ENCODE measurements at regions not wholly inside any gene's neighbourhood (a gene's known extent, or its start where the extent isn't known, plus 50 kb on each side); places are given as distances from the start of the nearest gene placed in this dataset.

DNA sequence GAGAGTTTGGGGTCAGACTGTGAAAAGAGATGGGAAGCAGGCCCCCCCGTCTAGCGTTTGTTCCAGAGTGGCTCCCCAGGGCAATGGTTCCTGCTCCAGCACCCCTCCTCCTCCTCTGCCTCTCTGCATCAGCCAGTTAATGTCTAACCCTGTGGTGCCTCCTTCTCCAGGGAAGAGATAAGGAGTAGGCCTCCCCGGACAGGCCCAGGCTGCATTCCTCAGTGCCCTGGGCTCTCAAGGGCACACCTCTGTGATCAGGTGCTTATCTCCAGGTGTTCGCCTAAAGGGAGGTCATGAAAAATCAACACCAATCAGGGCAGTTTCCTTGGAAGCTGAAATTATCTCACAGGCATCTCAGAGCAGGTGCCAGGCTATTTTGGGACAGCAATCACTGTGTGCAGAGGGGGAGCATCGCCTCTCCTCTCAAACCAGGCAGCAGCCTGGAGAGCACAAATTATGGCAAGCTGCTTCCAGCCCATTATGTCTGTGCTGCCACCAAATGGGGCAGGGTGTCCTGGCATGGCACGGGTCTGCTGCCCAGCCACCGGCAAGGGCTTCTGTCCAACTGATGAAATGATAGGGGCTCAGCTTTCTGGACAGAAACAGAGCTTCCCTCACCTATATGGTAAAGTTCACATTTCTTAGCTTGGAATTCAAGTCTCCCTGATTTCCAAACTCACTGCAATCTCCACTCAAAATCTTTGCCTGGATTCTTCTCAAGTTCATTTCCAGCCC, 255.8 kb upstream of the SLC14A2 start:
- Histone ChIP-seq H3K36me3 (ENCODE audit: control insufficient read depth in 2 of 2, extremely low read depth in 1 of 2, insufficient read depth in 2 of 2, low read length in 2 of 2) (no peaks in the 10 kb centered on the region), H3K79me2 (ENCODE audit: control insufficient read depth, insufficient read depth, low read length) (no peaks in the 10 kb centered on the region), H3K4me2 (ENCODE audit: insufficient read depth, low read length) (no peak overlapping the region), H3K9me1 (replicated peaks; ENCODE audit: control insufficient read depth, extremely low read depth, insufficient read depth, low read length) (no peaks in the 10 kb centered on the region), H3K9ac (replicated peaks; ENCODE audit: extremely low read depth, insufficient read depth, low read length) (no peak overlapping the region), H3K27me3 (ENCODE audit: control insufficient read depth in 2 of 2, insufficient read depth in 2 of 2, low read length in 2 of 2) (no peaks in the 10 kb centered on the region), H3K4me1 (ENCODE audit: control insufficient read depth, extremely low read depth, insufficient read depth, low read length) (no peaks in the 10 kb centered on the region), H3K27ac (ENCODE audit: insufficient read depth, low read depth, low read length) (no peak overlapping the region), H2AFZ (ENCODE audit: low read depth, low read length) (no peak overlapping the region), H3K4me3 (replicated peaks in 1 of 3; ENCODE audit: insufficient read depth in 1 of 3, low read depth in 1 of 3, low read length in 3 of 3) (no peak overlapping the region), H4K20me1 (replicated peaks; ENCODE audit: control insufficient read depth, extremely low read depth, insufficient read depth, low read length) (no peaks in the 10 kb centered on the region), H3K9me3 (replicated peaks; ENCODE audit: control insufficient read depth, insufficient read depth, low read length) (no peaks in the 10 kb centered on the region)
- DNase-seq (ENCODE audit: low read depth, low spot score) = no peak
- FAIRE-seq = no peak
- intact Hi-C loops (cut with micrococcal nuclease) (no loop called here), dilution Hi-C loops (cut with MboI; ENCODE audit: extremely low pct_ligation_motif_present, low sequenced_read_pairs) (no loop called here)
- no TSS peak for BruUV-seq (replicated peaks)
- ChIA-PET POLR2A (no interaction called here), CTCF (no interaction called here)
- no peak for TF ChIP-seq GATA2 (IDR thresholded peaks at IDR 0.05; ENCODE audit: insufficient read depth, insufficient read length, low read depth, low read length)
- TF ChIP-seq FOS (IDR thresholded peaks at IDR 0.05; ENCODE audit: borderline replicate concordance, insufficient read depth, low read length) = no peak
- no peak for TF ChIP-seq POLR2AphosphoS5 (IDR thresholded peaks at IDR 0.05; ENCODE audit: insufficient read depth, low read depth, low read length)
- TF ChIP-seq EZH2 (IDR thresholded peaks at IDR 0.05; ENCODE audit: borderline replicate concordance, low read depth, low read length, severe bottlenecking) = no peak
- TF ChIP-seq CTCF (IDR thresholded peaks at IDR 0.05; ENCODE audit: extremely low read depth in 1 of 2, insufficient read depth in 1 of 2, low read depth in 1 of 2, low read length in 2 of 2) = no peak
- TF ChIP-seq, protein P1, sequence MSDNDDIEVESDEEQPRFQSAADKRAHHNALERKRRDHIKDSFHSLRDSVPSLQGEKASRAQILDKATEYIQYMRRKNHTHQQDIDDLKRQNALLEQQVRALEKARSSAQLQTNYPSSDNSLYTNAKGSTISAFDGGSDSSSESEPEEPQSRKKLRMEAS (IDR thresholded peaks at IDR 0.05; ENCODE audit: insufficient read depth, insufficient read length) = no peak
- TF ChIP-seq POLR2A (IDR thresholded peaks at IDR 0.05; ENCODE audit: low read depth, low read length) = no peak
- TF ChIP-seq MYC (IDR thresholded peaks at IDR 0.05; ENCODE audit: low read depth, low read length) = no peak
- no peak for TF ChIP-seq JUN (IDR thresholded peaks at IDR 0.05; ENCODE audit: borderline replicate concordance, insufficient read depth, insufficient read length, low read depth)

Data from endothelial cell of umbilical vein (primary cell).